HCT116 (cell line): ENCODE measurements at regions not wholly inside any gene's neighbourhood (a gene's known extent, or its start where the extent isn't known, plus 50 kb on each side); places are given as distances from the start of the nearest gene placed in this dataset.

Source experiments
- ATAC-seq: fragments of 200-7000 bp; cut with Tn5 transposase; 2 replicates; pipeline ENCODE4 v1.9.1; 2020; ENCODE audit warnings: mild to moderate bottlenecking, moderate library complexity
- BruUV-seq: library from RNA; stranded (reverse); fragments of 400-500 nt; replicated peaks from 2 replicates; lab custom pipeline; 2021; lab: Mats Ljungman, UMichigan
- CTCF ChIA-PET: fragments of 300-600 bp; sonication (Branson Sonifier 250); formaldehyde crosslinking; loops from one replicate; lab custom pipeline; 2021; ENCODE audit warnings: antibody characterized with exemption; lab: Charles Lee
- POLR2A ChIA-PET: fragments of 300-600, 350-600 bp; sonication (Branson Sonifier 250); formaldehyde crosslinking; loops from one replicate; lab custom pipeline; 2021; ENCODE audit warnings: antibody characterized with exemption; lab: Charles Lee
- RAD21 ChIA-PET, 2 experiments: fragments of 300-600 bp; sonication (Branson Sonifier 250); formaldehyde crosslinking; loops; one replicate each; lab custom pipeline; 2023; ENCODE audit warnings: low total read pairs in 2 of 2; ENCODE audit not compliant: uncharacterized antibody in 2 of 2, unreplicated experiment in 2 of 2, low non-redundant PET in 1 of 2; lab: Charles Lee
- DNase-seq: peaks from one replicate; pipeline ENCODE4 v3.0.0-alpha.2; 2010; ENCODE audit warnings: low read depth, low spot score
- H2AFZ ChIP-seq: fragments of 200-600 bp; shearing (Covaris generic), sonication (generic); 2 replicates; pipeline ENCODE4 v1.6.1; 2017; ENCODE audit warnings: low read depth, mixed run types, mixed read lengths, antibody characterized with exemption, low read length; ENCODE audit not compliant: poor library complexity, severe bottlenecking
- H3K27ac ChIP-seq: 2 replicates; pipeline ENCODE4 v1.5.1; 2012; ENCODE audit warnings: low read depth, low read length
- H3K27me3 ChIP-seq: fragments of 200-600 bp; sonication (generic); 2 replicates; pipeline ENCODE4 v1.6.1; 2016; ENCODE audit warnings: mixed run types, low read length, mixed read lengths; ENCODE audit not compliant: insufficient read depth
- H3K36me3 ChIP-seq, 2 experiments: fragments of 200-500 bp in 1 of 2; fragments of 200-600 bp in 1 of 2; sonication (Bioruptor generic) in 1 of 2; sonication (generic) in 1 of 2; 2 replicates each; pipeline versions ENCODE4 v1.5.1 to v1.6.1; 2014 to 2016; ENCODE audit warnings: low read length in 2 of 2, inconsistent platforms in 1 of 2, mixed read lengths in 1 of 2, mixed run types in 1 of 2; ENCODE audit not compliant: insufficient read depth in 2 of 2, control insufficient read depth in 1 of 2
- H3K4me1 ChIP-seq, 2 experiments: fragments of 200-600 bp in 1 of 2; sonication (generic) in 1 of 2; 2 replicates each; pipeline versions ENCODE4 v1.5.1 to v1.6.1; 2012 to 2017; ENCODE audit warnings: low read length in 2 of 2, inconsistent platforms in 1 of 2, mild to moderate bottlenecking in 1 of 2, mixed read lengths in 1 of 2, mixed run types in 1 of 2, moderate library complexity in 1 of 2; ENCODE audit not compliant: insufficient read depth in 2 of 2, control insufficient read depth in 1 of 2
- H3K4me2 ChIP-seq: fragments of 200-600 bp; sonication (generic); 2 replicates; pipeline ENCODE4 v1.6.1; 2017; ENCODE audit warnings: mixed run types, low read length, mixed read lengths
- H3K4me3 ChIP-seq, 2 experiments: fragments of 200-600 bp in 1 of 2; sonication (generic) in 1 of 2; replicated peaks in 1 of 2; 2 replicates each; pipeline ENCODE4 v1.5.1; 2011 to 2016; ENCODE audit warnings: low read length in 2 of 2, control low read depth in 1 of 2, low read depth in 1 of 2, mild to moderate bottlenecking in 1 of 2, mixed read lengths in 1 of 2, mixed run types in 1 of 2
- H3K79me2 ChIP-seq: fragments of 200-600 bp; sonication (generic); 2 replicates; pipeline ENCODE4 v1.6.1; 2017; ENCODE audit warnings: mild to moderate bottlenecking, mixed run types, low read length, moderate library complexity, mixed read lengths; ENCODE audit not compliant: insufficient read depth
- H3K9ac ChIP-seq: fragments of 200-600 bp; sonication (generic); 2 replicates; pipeline ENCODE4 v1.6.1; 2016; ENCODE audit warnings: low read length, mixed read lengths
- H3K9me2 ChIP-seq: fragments of 200-600 bp; sonication (generic), shearing (Covaris generic); 2 replicates; pipeline ENCODE4 v1.6.1; 2017; ENCODE audit warnings: mixed run types, mild to moderate bottlenecking, moderate library complexity; ENCODE audit not compliant: insufficient read depth
- H3K9me3 ChIP-seq, 2 experiments: fragments of 200-500 bp in 1 of 2; fragments of 200-600 bp in 1 of 2; sonication (Bioruptor generic) in 1 of 2; sonication (generic) in 1 of 2; 2 replicates each; pipeline ENCODE4 v1.6.1; 2014 to 2017; ENCODE audit warnings: low read length in 2 of 2, mixed read lengths in 2 of 2, inconsistent platforms in 1 of 2, low read depth in 1 of 2, mild to moderate bottlenecking in 1 of 2, mixed run types in 1 of 2, moderate library complexity in 1 of 2; ENCODE audit not compliant: control insufficient read depth in 1 of 2, insufficient read depth in 1 of 2
- H4K20me1 ChIP-seq: fragments of 200-600 bp; sonication (generic), shearing (Covaris generic); 2 replicates; pipeline ENCODE4 v1.6.1; 2017; ENCODE audit warnings: mixed run types, mild to moderate bottlenecking, moderate library complexity; ENCODE audit not compliant: insufficient read depth
- CEBPB ChIP-seq: IDR thresholded peaks from 2 replicates; pipeline ENCODE4 v1.6.1; 2012; ENCODE audit warnings: low read depth
- EGR1 ChIP-seq: IDR thresholded peaks from 2 replicates; pipeline ENCODE4 v1.6.1; 2012; ENCODE audit warnings: low read depth
- POLR2A ChIP-seq: IDR thresholded peaks from 2 replicates; pipeline ENCODE4 v1.7.0; 2011; ENCODE audit warnings: borderline replicate concordance; ENCODE audit not compliant: insufficient read depth, insufficient read length; ENCODE audit errors: extremely low read depth
- YY1 ChIP-seq: IDR thresholded peaks from 2 replicates; pipeline ENCODE4 v1.6.1; 2011; ENCODE audit warnings: low read length, low read depth, moderate library complexity, mild to moderate bottlenecking; ENCODE audit not compliant: insufficient replicate concordance; ENCODE audit errors: extremely low read depth
- ZNF274 ChIP-seq: fragments of 200-500 bp; sonication (Bioruptor generic); IDR thresholded peaks from 2 replicates; pipeline ENCODE4 v1.6.1; 2014; ENCODE audit warnings: mild to moderate bottlenecking, low read depth, low read length, inconsistent platforms
- intact Hi-C: fragments of 100-400 bp; cut with micrococcal nuclease; formaldehyde crosslinking; loops from 2 replicates; pipeline ENCODE4 v1.10.0; 2022
- TF ChIP-seq, protein P1 (sequence below): IDR thresholded peaks from 2 replicates; pipeline ENCODE4 v1.6.1; 2012
- TF ChIP-seq, protein P2 (sequence below): IDR thresholded peaks from 2 replicates; pipeline ENCODE4 v1.6.1; 2012; ENCODE audit warnings: low read depth
- TF ChIP-seq, protein P3 (sequence below): IDR thresholded peaks from 2 replicates; pipeline ENCODE4 v1.6.1; 2011; ENCODE audit warnings: mild to moderate bottlenecking, low read length, moderate library complexity; ENCODE audit not compliant: insufficient replicate concordance; ENCODE audit errors: extremely low read depth

DNA sequence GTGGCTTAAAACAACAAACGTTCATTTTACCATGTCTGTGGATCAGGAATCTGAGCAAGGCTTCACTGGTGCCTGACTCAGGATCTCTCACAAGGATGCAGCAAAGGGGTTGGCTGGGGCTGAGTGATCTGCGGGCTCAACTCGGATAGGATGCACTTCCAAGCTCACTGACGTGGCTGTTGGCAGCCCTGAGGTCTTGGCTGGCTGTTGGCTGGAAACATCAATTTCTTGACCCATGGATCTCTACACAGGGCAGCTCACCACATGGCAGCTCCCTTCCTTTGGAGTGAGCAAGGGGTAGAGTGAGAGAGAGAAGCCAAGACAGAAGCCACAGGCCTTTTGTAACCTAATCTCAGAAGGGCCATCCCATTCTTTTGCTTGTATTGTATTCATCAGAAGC lies 202.1 kb downstream of the NXNL2 start:
- no peaks in the 10 kb centered on the region for H3K36me3 ChIP-seq
- H3K27me3 ChIP-seq: peaks cover 20% of the 10 kb centered on the region
- H3K79me2 ChIP-seq: no peaks in the 10 kb centered on the region
- BruUV-seq: no TSS peak
- RAD21 ChIA-PET: no interaction called here
- H3K4me3 ChIP-seq: no peak overlapping the region
- H3K4me1 ChIP-seq: no peaks in the 10 kb centered on the region
- no peaks in the 10 kb centered on the region for H3K9me2 ChIP-seq
- TF ChIP-seq, protein P1, sequence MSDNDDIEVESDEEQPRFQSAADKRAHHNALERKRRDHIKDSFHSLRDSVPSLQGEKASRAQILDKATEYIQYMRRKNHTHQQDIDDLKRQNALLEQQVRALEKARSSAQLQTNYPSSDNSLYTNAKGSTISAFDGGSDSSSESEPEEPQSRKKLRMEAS: no peak
- TF ChIP-seq EGR1 (no peak), ZNF274 (no peak), YY1 (no peak), POLR2A (no peak), CEBPB (no peak)
- TF ChIP-seq, protein P2, sequence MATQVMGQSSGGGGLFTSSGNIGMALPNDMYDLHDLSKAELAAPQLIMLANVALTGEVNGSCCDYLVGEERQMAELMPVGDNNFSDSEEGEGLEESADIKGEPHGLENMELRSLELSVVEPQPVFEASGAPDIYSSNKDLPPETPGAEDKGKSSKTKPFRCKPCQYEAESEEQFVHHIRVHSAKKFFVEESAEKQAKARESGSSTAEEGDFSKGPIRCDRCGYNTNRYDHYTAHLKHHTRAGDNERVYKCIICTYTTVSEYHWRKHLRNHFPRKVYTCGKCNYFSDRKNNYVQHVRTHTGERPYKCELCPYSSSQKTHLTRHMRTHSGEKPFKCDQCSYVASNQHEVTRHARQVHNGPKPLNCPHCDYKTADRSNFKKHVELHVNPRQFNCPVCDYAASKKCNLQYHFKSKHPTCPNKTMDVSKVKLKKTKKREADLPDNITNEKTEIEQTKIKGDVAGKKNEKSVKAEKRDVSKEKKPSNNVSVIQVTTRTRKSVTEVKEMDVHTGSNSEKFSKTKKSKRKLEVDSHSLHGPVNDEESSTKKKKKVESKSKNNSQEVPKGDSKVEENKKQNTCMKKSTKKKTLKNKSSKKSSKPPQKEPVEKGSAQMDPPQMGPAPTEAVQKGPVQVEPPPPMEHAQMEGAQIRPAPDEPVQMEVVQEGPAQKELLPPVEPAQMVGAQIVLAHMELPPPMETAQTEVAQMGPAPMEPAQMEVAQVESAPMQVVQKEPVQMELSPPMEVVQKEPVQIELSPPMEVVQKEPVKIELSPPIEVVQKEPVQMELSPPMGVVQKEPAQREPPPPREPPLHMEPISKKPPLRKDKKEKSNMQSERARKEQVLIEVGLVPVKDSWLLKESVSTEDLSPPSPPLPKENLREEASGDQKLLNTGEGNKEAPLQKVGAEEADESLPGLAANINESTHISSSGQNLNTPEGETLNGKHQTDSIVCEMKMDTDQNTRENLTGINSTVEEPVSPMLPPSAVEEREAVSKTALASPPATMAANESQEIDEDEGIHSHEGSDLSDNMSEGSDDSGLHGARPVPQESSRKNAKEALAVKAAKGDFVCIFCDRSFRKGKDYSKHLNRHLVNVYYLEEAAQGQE: no peak
- TF ChIP-seq, protein P3, sequence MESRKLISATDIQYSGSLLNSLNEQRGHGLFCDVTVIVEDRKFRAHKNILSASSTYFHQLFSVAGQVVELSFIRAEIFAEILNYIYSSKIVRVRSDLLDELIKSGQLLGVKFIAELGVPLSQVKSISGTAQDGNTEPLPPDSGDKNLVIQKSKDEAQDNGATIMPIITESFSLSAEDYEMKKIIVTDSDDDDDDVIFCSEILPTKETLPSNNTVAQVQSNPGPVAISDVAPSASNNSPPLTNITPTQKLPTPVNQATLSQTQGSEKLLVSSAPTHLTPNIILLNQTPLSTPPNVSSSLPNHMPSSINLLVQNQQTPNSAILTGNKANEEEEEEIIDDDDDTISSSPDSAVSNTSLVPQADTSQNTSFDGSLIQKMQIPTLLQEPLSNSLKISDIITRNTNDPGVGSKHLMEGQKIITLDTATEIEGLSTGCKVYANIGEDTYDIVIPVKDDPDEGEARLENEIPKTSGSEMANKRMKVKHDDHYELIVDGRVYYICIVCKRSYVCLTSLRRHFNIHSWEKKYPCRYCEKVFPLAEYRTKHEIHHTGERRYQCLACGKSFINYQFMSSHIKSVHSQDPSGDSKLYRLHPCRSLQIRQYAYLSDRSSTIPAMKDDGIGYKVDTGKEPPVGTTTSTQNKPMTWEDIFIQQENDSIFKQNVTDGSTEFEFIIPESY: no peak
- no peak overlapping the region for H3K27ac ChIP-seq
- no peak overlapping the region for H3K9ac ChIP-seq
- H3K4me2 ChIP-seq: no peak overlapping the region
- ATAC-seq (no peak), DNase-seq (no peak)
- intact Hi-C loops: no loop called here
- no peaks in the 10 kb centered on the region for H4K20me1 ChIP-seq
- POLR2A ChIA-PET: no interaction called here
- CTCF ChIA-PET: interaction anchor here (1.6 kb wide), 1 partner anchor 542 kb away, joined by 4 read pairs; no protein-coding TSS in a partner anchor
- no peak overlapping the region for H2AFZ ChIP-seq
- H3K9me3 ChIP-seq: no peaks in the 10 kb centered on the region
